GM18907 (cell line): ENCODE measurements at regions not wholly inside any gene's neighbourhood (a gene's known extent, or its start where the extent isn't known, plus 50 kb on each side); places are given as distances from the start of the nearest gene placed in this dataset.
"Not testable (repeated sequence)": the region's sequence is repeated elsewhere in the genome, so short reads cannot be mapped to it uniquely, and the experiment has no call there.

ENCODE experiments used
- ATAC-seq: cut with Tn5 transposase; IDR thresholded peaks from one replicate; pipeline ENCODE4 v1.9.1; 2021; ENCODE audit warnings: mild to moderate bottlenecking, moderate library complexity; ENCODE audit not compliant: unreplicated experiment

- ATAC-seq = no peak
Observed at GRCh38 chr6:115643762-115644161, 416.9 kb downstream of the FRK start.

- no peak for ATAC-seq
Observed at GRCh38 chr6:115634887-115635286, 425.8 kb downstream of the FRK start.

- no peak for ATAC-seq
Observed at GRCh38 chr6:115634131-115634530, 426.6 kb downstream of the FRK start.

GRCh38 chr6:115631028-115631427 is 429.7 kb downstream of the FRK start:
- no peak for ATAC-seq

GRCh38 chr6:115630424-115631024 is 430.2 kb downstream of the FRK start:
- ATAC-seq = no peak

- no peak for ATAC-seq
Observed at GRCh38 chr6:115629415-115629814, 431.3 kb downstream of the FRK start.

- no peak for ATAC-seq
Observed at GRCh38 chr6:115618256-115618655, 442.4 kb downstream of the FRK start.

- no peak for ATAC-seq
Observed at GRCh38 chr6:115617031-115617430, 443.7 kb downstream of the FRK start.

GRCh38 chr6:115613488-115613887 is 447.2 kb downstream of the FRK start:
- no peak for ATAC-seq

- ATAC-seq = no peak
Observed at GRCh38 chr6:115612796-115613479, 447.8 kb downstream of the FRK start.

- no peak for ATAC-seq
Observed at GRCh38 chr6:115612216-115612615, 448.5 kb downstream of the FRK start.

- ATAC-seq = no peak
Observed at GRCh38 chr6:115610696-115611095, 450.0 kb downstream of the FRK start.

- no peak for ATAC-seq
Observed at GRCh38 chr6:115609111-115609510, 451.6 kb downstream of the FRK start.

- ATAC-seq = no peak
Observed at GRCh38 chr6:115602466-115602865, 458.2 kb downstream of the FRK start.

GRCh38 chr6:115601509-115601908 is 459.2 kb downstream of the FRK start:
- no peak for ATAC-seq

GRCh38 chr6:115601064-115601463 is 459.6 kb downstream of the FRK start:
- no peak for ATAC-seq

GRCh38 chr6:115594891-115595290 is 465.8 kb downstream of the FRK start:
- no peak for ATAC-seq

- no peak for ATAC-seq
Observed at GRCh38 chr6:115592025-115592424, 468.7 kb downstream of the FRK start.

GRCh38 chr6:115589072-115589471 is 471.6 kb downstream of the FRK start:
- ATAC-seq = not testable (repeated sequence)

GRCh38 chr6:115583290-115583689 is 477.4 kb downstream of the FRK start:
- ATAC-seq = no peak

- no peak for ATAC-seq
Observed at GRCh38 chr6:115582386-115582785, 478.3 kb downstream of the FRK start.

GRCh38 chr6:115579565-115579964 is 481.1 kb downstream of the FRK start:
- ATAC-seq = not testable (repeated sequence)

GRCh38 chr6:115577270-115577669 is 483.4 kb downstream of the FRK start:
- no peak for ATAC-seq
